Adrenal gland (tissue), 9 donors: ENCODE measurements at regions not wholly inside any gene's neighbourhood (a gene's known extent, or its start where the extent isn't known, plus 50 kb on each side); places are given as distances from the start of the nearest gene placed in this dataset.

ENCODE experiments used
- DNase-seq, 7 donors: peaks; one replicate each; pipeline ENCODE4 v3.0.0-alpha.2; 2019 to 2020
- H3K27ac ChIP-seq, 5 donors: fragments of 200-600 bp; sonication (generic) in 4 of 5; 1 replicate in 3 of 5; 2 replicates in 2 of 5; pipeline versions ENCODE4 v1.5.1 to v1.8.0; 2016 to 2020; ENCODE audit warnings: mild to moderate bottlenecking in 1 of 5
- H3K27me3 ChIP-seq: fragments of 200-600 bp; 2 replicates; pipeline ENCODE4 v1.8.0; 2021
- H3K36me3 ChIP-seq, 2 donors: fragments of 200-600 bp; replicated peaks in 1 of 2; 1 replicate in 1 of 2; 2 replicates in 1 of 2; pipeline versions ENCODE4 v1.5.1 to v1.8.0; 2018 to 2022
- H3K4me1 ChIP-seq, 2 donors: fragments of 200-600 bp; replicated peaks in 1 of 2; 1 replicate in 1 of 2; 2 replicates in 1 of 2; pipeline versions ENCODE4 v1.5.1 to v1.8.0; 2018 to 2021
- H3K4me3 ChIP-seq, 4 donors: fragments of 200-600 bp; sonication (generic) in 3 of 4; one replicate each; pipeline ENCODE4 v1.5.1; 2016 to 2018
- H3K9me3 ChIP-seq, 3 donors: fragments of 200-600 bp; sonication (generic) in 1 of 3; replicated peaks in 1 of 3; 1 replicate in 2 of 3; 2 replicates in 1 of 3; pipeline versions ENCODE4 v1.5.1 to v1.8.0; 2016 to 2021
- POLR2A ChIP-seq, 2 donors: fragments of 450-650 bp; IDR thresholded peaks; one replicate each; pipeline ENCODE4 v1.6.1; 2017; ENCODE audit warnings: antibody characterized with exemption in 2 of 2, mild to moderate bottlenecking in 2 of 2, moderate library complexity in 1 of 2
- WGBS, 4 donors: extraction: QIAGEN DNeasy Blood & Tissue Kit in 2 of 4; methylation state at CpG; one replicate each; pipeline versions ENCODE4 v1.1.5 to v1.1.7; 2013 to 2017; 5-methylcytosine and 5-hydroxymethylcytosine counted together
- intact Hi-C, 2 donors: fragments of 100-400 bp; cut with DNase I; formaldehyde crosslinking; loops; one replicate each; pipeline versions ENCODE4 v1.14.1 to v1.15.0; 2022 to 2023
- TF ChIP-seq, protein P1 (sequence below), 6 experiments: fragments of 450-650 bp in 4 of 6; fragments of 200-600 bp in 2 of 6; sonication (generic) in 1 of 6; IDR thresholded peaks; 1 replicate in 5 of 6; 2 replicates in 1 of 6; pipeline versions ENCODE4 v1.5.1 to v1.8.0; 2016 to 2021; ENCODE audit warnings: antibody characterized with exemption in 6 of 6, mild to moderate bottlenecking in 2 of 6, moderate library complexity in 1 of 6
- donor health status: healthy with polysubstance abuse.
- donor health status: Bipolar disorder and iron deficiency.
- donor health status: DM: yes; HTN: yes; CAD: no.
- donor health status: DM: no; HTN: no; CAD: no.
- donor health status: DM: no; HTN: no; CAD: no.

DNA sequence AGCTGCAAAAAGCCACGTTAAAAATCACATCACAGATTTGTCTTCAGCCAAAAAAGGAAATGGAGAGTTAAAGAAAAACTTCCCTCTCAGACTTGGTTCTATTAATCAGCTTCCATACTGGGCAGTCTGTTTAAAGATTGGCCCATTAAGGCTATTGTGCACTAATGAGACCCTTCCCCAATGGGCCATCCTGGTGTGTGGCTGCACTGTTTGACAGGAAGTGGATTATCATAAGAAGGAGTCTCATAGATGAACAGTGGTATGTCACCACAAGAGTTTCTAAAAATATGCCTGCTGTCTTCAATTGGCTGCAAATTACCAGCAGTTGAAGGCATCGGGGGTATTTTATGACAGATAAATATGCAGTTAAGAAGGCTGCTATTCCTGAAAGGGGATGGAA, 247.6 kb upstream of the THSD7B start:
- Histone ChIP-seq H3K4me1 (no peaks in the 10 kb centered on the region), H3K4me3 (no peak overlapping the region), H3K9me3 (no peaks in the 10 kb centered on the region), H3K36me3 (no peaks in the 10 kb centered on the region), H3K27me3 (no peaks in the 10 kb centered on the region), H3K27ac (no peak overlapping the region)
- TF ChIP-seq POLR2A (IDR thresholded peaks at IDR 0.05) = no peak
- TF ChIP-seq, protein P1, sequence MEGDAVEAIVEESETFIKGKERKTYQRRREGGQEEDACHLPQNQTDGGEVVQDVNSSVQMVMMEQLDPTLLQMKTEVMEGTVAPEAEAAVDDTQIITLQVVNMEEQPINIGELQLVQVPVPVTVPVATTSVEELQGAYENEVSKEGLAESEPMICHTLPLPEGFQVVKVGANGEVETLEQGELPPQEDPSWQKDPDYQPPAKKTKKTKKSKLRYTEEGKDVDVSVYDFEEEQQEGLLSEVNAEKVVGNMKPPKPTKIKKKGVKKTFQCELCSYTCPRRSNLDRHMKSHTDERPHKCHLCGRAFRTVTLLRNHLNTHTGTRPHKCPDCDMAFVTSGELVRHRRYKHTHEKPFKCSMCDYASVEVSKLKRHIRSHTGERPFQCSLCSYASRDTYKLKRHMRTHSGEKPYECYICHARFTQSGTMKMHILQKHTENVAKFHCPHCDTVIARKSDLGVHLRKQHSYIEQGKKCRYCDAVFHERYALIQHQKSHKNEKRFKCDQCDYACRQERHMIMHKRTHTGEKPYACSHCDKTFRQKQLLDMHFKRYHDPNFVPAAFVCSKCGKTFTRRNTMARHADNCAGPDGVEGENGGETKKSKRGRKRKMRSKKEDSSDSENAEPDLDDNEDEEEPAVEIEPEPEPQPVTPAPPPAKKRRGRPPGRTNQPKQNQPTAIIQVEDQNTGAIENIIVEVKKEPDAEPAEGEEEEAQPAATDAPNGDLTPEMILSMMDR (IDR thresholded peaks at IDR 0.05) = no peak
- intact Hi-C loops = no loop called here
- 28 to 35% (median 32%) methylated on average over 2 of the region's 2 CpGs for WGBS, 4 donors
- DNase-seq = no peak

DNA sequence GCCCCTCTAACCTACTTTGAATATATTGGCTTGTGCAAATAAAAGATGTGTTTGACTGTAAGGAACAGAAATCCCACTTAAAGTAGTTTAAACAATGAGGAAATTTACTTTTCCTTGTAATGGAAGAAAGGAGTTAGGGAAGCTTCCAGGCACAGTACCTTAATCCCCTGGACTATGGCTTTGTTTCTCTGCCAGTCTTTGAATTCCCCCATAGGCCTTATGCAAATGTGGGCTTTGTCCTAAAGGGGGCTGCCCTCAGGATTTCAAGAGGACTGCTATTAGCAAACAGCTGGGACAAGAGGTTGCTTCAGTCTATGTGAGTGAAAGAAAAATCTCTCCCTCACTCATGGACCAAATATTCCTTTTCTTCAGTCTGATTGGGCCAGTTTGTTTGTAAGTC, 255.1 kb upstream of the THSD7B start:
- no peak overlapping the region for H3K27ac ChIP-seq
- H3K4me1 ChIP-seq = no peaks in the 10 kb centered on the region
- intact Hi-C loops = no loop called here
- H3K4me3 ChIP-seq = no peak overlapping the region
- no peaks in the 10 kb centered on the region for H3K27me3 ChIP-seq
- TF ChIP-seq POLR2A (IDR thresholded peaks at IDR 0.05) = no peak
- TF ChIP-seq, protein P1 (IDR thresholded peaks at IDR 0.05) = no peak
- no peaks in the 10 kb centered on the region for H3K9me3 ChIP-seq
- DNase-seq = no peak
- no peaks in the 10 kb centered on the region for H3K36me3 ChIP-seq

DNA sequence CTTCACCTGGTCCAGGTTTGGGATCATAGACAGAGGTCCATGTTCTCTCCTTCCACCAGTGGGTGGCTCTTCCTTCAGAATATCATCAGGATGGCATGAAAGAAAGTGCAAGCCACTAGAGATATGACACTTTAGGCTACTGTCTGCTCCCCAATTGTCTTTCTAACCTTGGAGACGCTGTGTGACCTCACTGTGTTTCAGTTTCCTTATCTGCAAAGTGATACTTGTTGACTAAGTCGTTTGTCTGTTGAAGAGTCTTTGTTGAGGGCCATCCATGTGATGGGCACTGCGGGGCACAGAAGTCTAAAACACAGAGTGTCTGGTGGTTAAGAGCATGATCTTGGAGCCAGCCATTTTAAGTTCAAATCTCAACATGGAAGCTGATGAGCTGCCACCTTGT, 259.9 kb upstream of the THSD7B start:
- TF ChIP-seq, protein P1 (IDR thresholded peaks at IDR 0.05) = no peak
- no peak for TF ChIP-seq POLR2A (IDR thresholded peaks at IDR 0.05)
- Histone ChIP-seq H3K27ac (no peak overlapping the region), H3K9me3 (no peaks in the 10 kb centered on the region), H3K4me3 (no peak overlapping the region), H3K4me1 (no peaks in the 10 kb centered on the region), H3K27me3 (no peaks in the 10 kb centered on the region), H3K36me3 (no peaks in the 10 kb centered on the region)
- no peak for DNase-seq
- intact Hi-C loops = no loop called here
- 51 to 56% (median 54%) methylated on average over 3 of the region's 3 CpGs for WGBS, 4 donors

DNA sequence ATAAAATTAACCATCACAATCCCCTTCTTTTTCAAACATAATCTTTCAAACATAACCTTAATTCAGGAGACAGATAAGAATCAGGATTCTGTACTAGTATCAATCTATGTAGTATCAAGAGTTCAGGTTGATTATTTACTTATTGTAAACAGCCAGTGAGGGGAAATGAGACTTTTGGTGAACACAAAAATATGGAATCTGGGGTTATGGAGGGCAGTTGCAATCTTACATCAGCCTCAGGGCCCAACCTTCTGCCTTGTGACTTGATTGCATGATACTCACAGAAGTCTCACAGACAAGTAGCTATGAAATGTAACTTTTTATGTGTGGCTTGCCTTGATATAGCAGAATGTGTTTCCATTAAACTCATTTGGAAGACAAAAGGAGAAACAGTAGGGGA, 262.7 kb upstream of the THSD7B start:
- intact Hi-C loops = no loop called here
- no peak for DNase-seq
- no peak overlapping the region for H3K27ac ChIP-seq
- H3K36me3 ChIP-seq = no peaks in the 10 kb centered on the region
- no peak for TF ChIP-seq POLR2A (IDR thresholded peaks at IDR 0.05)
- TF ChIP-seq, protein P1 (IDR thresholded peaks at IDR 0.05) = no peak
- no peaks in the 10 kb centered on the region for H3K9me3 ChIP-seq
- H3K4me1 ChIP-seq = no peaks in the 10 kb centered on the region
- no peak overlapping the region for H3K4me3 ChIP-seq
- H3K27me3 ChIP-seq = no peaks in the 10 kb centered on the region
